HG03025 (cell line): ENCODE measurements at regions not wholly inside any gene's neighbourhood (a gene's known extent, or its start where the extent isn't known, plus 50 kb on each side); places are given as distances from the start of the nearest gene placed in this dataset.
"Not testable (repeated sequence)": the region's sequence is repeated elsewhere in the genome, so short reads cannot be mapped to it uniquely, and the experiment has no call there.

Experiments used
- ATAC-seq: cut with Tn5 transposase; IDR thresholded peaks from one replicate; pipeline ENCODE4 v1.9.1; 2021; ENCODE audit warnings: mild to moderate bottlenecking, moderate library complexity; ENCODE audit not compliant: unreplicated experiment, low FRiP score

DNA sequence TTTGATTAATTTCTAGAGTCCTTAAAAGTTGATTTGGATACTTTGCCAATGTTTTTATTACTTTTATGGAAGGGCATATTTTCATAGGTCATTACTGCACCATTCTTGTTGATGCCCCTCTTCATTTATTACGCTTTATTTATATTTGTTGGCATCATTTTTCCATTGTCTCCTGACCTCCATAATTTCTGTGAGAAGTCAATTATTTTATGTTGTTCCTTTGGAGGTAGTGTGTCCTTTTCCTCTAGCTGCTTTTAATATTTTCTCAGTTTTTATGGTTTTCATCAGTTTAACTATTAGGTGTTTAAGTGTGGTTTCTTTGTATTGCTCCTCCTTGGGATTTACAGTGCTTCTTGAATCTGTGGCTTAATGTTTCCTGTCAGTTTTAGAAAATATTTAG is 134.9 kb downstream of the SAMD9 start:
- no peak for ATAC-seq

DNA sequence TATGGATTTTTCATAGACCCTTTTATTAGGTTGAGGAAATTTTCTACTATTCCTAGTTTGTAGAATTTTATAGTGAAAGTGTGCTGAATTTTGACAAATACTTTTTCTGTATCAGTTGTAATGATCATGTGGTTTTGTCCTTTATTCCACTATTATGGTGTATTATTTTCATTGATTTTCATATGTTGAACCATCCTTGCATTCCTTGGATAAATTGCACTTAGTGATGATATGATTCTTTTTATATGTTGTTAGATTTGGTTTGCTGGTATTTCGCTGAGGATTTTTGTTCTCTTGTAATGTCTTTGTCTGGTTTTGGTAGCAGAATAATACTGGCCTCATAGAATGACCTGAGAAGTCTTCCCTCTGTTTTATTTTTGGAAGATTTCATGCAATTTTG is 140.6 kb upstream of the CDK6 start:
- no peak for ATAC-seq

DNA sequence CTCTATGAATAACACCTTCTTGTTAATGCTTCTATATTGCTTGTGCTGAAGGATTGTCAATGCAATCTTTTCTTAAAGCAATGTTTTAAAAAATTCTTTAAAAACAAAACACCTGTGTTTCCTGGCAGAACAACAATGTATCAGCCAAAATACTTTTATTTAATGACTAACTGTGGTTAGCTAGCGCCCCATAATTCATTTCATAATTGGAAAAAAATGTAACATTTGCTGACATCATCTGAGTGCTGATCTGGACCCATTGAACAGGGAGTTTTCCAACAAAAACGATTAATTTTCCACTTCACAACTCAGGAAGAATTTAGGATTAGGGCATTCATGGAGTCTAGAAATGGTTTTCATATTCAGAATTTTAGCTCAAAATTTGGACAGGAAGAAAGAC is 137.6 kb upstream of the CDK6 start:
- ATAC-seq: no peak

DNA sequence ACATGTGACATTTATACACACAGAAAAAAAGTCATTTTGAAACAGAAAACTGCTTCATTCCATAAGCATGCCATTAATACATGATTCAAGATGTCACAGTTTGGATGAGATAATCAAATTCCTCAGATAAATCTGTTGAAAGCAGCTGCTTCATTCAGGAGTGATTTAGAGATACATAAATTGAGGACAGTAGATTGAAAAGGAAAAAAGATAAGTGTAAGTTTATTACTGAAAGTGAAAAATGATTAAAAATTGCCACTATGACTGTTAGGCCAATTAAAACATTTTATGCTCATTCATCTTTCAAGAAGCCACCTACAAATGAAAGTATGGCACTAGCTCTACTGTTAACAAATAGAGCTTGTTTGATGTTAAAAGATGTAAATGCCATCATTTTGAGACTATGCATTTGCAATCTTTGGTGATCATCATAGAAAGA is 136.9 kb upstream of the CDK6 start:
- ATAC-seq: no peak

DNA sequence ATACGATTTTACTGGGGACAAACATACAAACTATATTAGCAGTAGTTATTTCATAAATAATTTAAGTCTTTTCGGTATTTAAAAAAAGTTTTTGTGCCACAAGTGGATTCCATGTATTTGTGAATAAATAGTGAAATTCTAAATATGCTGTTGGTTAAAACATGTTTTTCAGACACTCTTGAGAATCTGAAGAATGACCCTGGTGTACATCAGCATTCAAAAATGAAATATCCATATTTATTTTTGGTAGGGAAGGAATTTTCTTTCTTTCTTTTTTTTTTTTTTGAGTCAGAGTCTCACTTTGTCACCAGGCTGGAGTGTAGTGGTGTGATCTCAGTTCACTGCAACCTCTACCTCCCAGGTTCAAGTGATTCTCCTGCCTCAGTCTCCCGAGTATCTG is 136.1 kb upstream of the CDK6 start:
- ATAC-seq: no peak

DNA sequence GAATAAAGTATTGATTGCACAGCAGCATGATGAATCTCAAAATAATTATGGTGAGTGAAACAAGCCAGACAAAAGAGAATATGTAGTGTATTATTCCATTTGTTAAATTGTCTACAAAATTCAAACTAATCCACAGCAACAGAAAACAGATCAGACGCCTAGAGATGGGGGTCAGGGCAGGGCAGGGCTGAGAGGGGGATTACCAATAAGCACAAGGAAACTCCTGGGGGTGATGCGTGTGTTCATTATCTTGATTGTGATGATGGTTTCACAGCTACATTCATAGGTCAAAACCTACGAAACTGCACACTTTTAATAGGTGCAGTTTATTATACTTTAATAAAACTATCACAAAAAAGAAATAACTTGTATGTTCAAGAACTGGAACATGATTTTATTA is 132.7 kb upstream of the CDK6 start:
- ATAC-seq: no peak

DNA sequence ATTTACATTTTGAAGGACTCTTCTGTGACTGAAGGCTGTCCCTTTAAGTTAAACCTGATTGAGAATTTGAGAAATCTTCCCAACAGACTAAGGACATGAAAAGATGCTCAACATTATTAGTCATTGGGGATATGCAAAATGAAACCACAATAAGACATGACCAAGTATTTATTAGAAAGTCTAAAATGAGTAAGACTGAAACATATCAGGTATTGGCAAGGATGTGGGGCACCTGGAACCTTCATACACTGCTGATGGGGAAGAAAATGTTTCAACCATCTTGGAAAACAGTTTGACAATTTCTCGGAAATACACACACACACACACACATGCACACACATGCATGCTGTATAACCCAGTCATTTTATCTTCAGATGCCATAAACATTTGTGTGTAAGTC is 132.1 kb upstream of the CDK6 start:
- no peak for ATAC-seq

DNA sequence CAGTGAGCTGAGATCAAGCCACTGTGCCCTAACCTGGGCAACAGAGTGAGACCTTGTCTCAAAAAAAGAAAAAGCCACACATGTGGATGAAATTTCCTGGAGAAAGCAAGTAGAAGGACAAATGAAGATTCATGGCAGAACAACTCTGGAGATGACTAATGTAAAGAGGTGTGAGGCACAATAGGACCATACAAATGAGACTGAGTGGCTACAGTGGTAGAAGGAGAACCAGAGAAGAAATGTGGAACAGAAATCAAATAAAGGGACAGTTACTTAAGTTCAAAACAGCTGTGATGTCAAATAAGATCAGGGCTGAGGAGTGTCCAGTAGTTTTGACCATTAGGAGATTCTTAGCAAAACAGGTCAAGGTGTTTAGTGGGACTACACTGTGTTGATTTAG is 130.9 kb upstream of the CDK6 start:
- ATAC-seq: no peak

DNA sequence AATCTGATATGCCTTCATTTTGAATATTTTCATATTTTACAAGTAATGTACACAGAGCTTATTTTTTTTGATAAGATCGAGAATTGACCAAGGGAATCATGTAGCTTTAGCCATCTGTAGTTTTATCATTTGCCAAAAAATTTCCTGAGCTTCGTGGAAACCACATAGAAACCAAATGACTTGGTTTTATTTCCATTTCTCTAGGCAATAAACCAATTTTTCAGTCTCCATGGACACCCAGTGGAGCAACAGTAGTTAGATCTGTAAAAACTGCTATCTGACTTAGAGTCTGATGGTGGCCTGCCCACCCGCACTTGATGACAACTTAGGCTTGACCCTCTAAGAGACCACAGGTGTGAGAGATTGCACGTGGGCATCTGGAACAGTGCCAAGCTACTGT is 127.8 kb upstream of the CDK6 start:
- ATAC-seq: no peak

DNA sequence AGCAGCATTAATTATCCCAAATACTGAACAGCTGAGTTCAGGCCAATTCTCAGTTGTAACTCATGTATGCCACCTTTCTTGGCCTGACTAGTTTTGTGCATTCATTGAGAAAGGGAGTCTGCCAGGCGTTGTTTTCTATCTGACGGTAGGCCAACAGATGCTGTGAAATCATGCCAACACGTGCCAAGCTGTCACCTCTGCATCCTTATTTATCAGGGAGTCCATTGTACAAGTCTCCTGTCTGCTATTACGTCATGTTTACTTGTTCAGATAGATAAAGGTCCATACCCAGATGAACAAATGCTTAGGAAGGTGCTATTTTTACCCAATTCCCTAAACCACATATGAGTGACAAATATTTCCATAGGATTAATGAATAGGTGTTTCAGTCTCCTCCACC is 127.2 kb upstream of the CDK6 start:
- no peak for ATAC-seq

DNA sequence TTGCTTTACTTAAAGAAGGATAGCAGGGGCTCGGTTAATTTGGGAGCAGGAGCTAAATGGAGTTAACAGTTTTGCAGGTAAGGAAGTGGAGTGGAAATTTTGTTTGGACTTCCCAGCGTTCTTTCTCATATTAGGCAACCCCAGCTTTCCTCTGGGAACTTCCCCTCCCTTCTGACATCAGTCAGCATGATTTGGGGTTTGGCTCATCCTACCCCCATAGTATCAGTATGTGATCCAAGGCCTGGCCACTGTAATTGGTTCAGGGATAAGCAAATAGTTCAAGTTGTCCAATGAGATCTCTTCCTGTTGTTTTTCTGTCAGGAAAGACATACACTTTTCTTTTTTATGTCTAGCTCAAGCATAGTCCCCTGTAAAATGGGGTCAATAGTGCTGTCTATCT is 125.6 kb upstream of the CDK6 start:
- ATAC-seq: no peak

DNA sequence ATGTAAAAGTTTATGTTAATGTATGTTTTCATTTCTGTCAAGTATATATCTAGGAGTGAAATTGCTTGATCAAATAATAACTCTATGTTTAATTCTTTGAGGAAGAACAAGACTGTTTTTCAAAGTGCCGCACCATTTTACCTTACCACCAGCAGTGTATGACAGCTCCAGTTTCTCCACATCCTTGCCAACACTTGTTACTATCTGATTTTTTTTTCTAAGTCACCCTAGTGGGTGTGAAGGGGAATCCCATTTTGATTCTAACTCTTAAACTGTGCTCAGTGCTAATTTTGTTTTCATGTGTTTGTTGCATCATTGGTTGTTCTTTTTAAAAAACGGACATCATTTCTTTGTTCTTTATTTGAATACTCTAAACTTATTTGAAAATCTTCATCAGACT is 120.2 kb upstream of the CDK6 start:
- no peak for ATAC-seq

DNA sequence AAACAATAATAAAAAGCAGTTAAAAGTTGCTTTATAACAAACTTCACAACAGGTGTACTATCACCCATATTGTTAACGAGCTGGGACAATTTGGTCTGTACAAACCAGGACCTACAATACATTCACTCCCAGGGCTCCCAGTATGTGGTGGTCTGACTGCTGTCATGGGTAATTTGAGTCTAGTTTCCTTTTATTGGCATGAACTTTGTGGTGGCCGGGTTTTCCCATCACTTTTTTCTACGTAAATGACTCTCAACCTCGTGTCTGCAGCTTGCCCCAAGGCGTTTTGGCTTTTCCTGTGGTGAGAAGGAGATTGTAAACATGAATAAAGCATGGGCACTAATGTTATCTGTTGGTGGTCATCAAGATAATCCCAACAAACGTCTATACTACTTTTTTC is 118.7 kb upstream of the CDK6 start:
- ATAC-seq: no peak

DNA sequence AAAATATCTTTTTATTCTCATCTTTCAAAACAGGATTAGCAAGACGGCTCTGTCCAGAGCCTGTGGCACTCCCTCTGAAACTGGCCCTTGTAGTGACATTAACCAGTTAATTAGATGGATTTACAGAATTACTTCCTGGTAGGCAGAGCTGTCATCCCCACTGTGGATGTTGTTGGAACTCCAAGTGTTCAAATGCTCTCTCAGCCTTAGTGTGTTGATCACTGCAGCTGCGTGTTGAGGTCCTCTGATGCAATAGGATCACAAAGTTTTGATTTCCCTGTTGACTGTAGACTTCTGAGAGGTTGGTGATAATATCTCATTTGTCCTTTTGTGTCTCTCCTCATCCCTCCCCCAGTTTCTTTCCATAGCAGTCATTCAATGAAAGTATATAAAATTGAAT is 117.3 kb upstream of the CDK6 start:
- ATAC-seq: no peak

DNA sequence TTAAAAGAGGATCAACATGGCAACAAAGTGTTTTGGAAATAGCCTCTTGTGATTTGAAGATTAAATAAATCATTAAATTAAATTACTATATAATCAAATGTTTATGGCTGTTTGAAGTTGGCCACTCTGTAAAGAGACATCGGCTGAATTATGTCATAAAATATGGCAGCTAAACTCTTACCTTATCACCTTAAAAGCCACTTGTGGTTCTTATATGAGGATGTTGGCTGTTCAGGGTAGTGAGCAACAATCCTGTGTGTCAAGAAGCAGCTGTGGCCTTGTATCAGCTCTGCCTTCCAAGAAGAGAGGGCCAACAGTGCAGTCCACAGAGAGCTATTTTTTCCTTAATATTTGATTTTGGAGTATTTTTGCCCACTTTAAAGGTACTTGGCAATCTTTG is 113.4 kb upstream of the CDK6 start:
- ATAC-seq: no peak

DNA sequence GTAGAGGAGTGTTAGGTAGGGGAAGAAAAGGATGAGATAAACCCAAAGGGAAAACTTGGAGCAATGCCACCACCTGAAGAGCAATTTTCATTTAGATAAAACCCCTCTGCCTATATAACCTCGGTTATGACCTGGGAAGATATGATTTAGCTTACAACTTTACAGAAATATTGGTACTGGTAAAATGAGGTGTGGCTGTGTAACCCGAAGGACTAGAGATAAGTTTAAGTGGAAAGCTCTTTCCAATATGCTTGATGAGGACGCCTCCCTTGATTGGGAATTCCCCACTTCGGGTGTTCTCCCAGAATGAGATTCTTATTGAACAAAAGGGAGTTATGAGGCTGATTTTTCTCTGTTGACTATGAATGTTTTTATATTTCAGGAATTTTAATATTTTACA is 109.5 kb upstream of the CDK6 start:
- no peak for ATAC-seq

DNA sequence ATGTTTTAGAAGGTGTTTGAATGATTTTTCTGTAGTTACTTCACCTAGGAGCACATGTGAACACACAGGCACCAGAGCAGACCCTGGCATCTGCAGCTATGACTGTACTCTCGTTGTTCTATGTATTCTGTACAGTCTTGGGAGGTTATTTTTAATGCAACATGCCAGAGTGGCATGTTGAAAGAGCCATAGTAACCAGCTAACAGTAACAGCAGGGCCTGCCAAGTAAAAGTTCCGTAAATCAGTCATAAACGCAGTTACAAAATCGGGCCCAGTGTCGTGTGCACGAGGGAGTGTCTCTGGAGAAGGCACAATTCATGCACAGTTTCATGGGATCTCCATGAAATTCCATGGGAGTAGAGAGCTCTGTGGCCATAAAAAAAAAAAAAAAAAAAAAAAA is 108.3 kb upstream of the CDK6 start:
- ATAC-seq: no peak

DNA sequence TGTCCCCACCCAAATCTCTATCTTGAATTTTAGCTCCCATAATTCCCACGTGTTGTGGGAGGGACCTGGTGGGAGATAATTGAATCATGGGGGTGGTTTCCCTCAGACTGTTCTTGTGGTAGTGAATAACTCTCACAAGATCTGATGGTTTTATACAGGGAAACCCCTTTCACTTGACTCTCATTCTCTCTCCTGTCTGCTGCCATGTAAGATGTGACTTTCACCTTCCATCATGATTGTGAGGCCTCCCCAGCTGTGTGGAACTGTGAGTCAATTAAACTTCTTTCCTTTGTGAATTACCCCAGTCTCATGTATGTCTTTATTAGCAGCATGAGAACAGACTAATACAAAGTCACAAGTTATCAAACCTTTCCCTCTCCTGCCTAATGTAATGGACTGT is 106.3 kb upstream of the CDK6 start:
- ATAC-seq: not testable (repeated sequence)

DNA sequence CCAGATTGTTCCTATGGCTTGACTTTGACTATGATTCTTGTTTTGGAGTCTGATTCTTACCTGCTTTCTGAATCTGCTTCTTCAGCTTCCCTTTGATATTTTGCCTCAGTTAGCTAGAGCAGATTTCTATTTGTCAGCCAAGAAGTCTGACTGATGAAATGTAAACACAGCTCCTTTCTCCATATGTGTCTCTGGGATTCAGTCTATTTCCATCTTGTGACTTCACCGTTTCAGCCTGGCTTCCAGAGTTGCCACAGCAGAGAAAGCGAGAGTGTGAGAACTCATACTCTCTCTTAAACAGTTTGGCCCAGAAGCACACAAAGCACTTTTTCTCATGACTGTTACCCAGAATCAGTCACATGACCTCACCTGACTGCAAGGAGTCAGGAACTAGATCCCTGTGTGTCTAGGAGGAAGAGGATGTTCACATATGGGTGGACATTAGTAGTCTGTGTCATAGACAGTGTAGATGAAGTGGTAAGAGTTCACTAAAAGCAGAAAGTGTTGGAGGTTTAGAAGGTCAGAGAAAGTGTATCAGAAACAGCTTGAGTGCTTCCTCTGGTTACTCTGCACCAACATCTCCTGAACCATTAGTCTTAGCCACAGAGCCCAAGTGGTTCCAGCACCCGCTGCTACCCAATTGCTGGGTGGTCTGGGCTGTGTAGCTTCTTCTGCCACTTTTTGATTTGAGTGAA is 103.4 kb upstream of the CDK6 start:
- ATAC-seq: no peak

DNA sequence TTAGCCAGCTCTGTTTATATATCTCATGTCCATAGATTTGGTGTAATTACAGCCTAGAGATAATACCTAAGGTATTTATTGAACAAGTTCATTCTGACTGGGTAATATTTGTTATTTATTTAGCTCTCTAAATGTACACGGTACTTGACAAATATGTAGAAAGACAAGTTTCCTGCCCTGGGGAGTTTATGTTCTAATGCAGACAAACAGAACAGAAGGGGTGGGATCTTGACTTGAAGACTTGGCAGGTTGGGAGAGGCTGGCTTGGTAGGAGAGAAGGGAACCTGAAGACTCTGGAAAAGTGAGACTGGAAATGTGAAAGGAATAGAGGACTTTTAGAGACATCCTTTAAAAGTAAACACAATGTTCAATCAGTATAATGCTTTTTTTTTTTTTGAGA is 97.7 kb upstream of the CDK6 start:
- no peak for ATAC-seq

DNA sequence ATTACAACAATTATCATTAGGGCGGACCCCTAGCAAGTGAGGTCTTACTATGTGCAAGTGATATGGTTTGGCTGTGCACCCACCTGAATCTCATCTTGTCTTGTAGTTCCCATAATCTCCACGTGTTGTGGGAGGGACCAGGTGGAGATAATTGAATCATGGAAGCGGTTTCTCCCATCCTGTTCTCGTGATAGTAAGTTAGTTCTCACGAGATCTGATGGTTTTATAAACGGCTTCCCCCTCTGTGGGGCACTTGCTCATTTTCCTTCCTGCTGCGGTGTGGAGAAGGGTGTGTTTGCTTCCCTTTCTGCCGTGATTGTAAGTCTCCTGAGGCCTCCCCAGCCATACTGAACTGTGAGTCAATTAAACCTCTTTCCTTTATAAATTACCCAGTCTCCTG is 96.1 kb upstream of the CDK6 start:
- ATAC-seq: no peak

DNA sequence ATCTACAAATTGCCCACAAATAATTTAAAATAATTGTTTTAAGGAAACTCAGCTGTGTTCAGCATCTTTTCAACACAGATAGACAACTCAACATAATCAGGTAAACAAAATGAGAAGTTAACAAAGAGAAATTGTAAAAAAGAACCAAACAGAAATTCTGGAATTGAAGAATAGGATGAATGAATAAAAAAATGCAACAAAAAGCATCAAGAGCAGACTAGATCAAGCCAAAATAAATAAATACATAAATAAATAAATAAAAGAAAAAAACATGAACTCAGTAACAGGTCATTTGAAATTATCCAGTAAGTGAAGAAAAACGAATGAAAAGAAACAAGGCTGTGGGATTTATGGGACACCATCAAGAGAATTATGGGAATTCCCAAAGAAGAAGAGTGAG is 94.0 kb upstream of the CDK6 start:
- no peak for ATAC-seq

DNA sequence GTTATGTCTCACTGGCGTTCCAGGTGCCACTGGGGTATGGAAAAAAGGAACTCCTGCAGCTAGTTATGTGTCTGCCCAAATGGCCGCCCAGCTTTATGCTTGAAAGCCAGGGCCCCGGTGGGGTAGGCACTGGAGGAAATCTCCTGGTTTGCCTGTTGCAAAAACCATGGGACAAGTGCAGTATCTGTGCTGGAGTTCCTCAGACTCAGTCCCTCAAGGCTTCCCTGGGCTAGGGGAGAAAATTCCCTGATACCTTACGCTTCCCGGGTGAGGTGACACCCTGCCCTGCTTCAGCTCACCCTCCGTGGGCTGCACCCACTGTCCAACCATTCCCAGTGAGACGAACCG is 90.3 kb upstream of the CDK6 start:
- no peak for ATAC-seq
